Endothelial cell of umbilical vein (primary cell): ENCODE measurements at regions not wholly inside any gene's neighbourhood (a gene's known extent, or its start where the extent isn't known, plus 50 kb on each side); places are given as distances from the start of the nearest gene placed in this dataset.

Source experiments
- CTCF ChIP-seq, 2 donors: IDR thresholded peaks; 1 replicate in 1 of 2; 2 replicates in 1 of 2; pipeline ENCODE4 v1.5.1; 2011; ENCODE audit warnings: low read length in 2 of 2, mild to moderate bottlenecking in 2 of 2, moderate library complexity in 2 of 2, control low read depth in 1 of 2, inconsistent platforms in 1 of 2, low read depth in 1 of 2; ENCODE audit not compliant: insufficient read depth in 1 of 2; ENCODE audit errors: extremely low read depth in 1 of 2
- EZH2 ChIP-seq: IDR thresholded peaks from 2 replicates; pipeline ENCODE4 v1.6.1; 2012; ENCODE audit warnings: borderline replicate concordance, low read depth, mild to moderate bottlenecking, moderate library complexity, low read length, inconsistent platforms; ENCODE audit not compliant: severe bottlenecking
- MYC ChIP-seq: IDR thresholded peaks from one replicate; pipeline ENCODE4 v1.6.1; 2011; ENCODE audit warnings: mild to moderate bottlenecking, low read depth, low read length
- POLR2A ChIP-seq: IDR thresholded peaks from 2 replicates; pipeline ENCODE4 v1.6.1; 2012; ENCODE audit warnings: low read depth, mild to moderate bottlenecking, control low read depth, low read length
- POLR2AphosphoS5 ChIP-seq: IDR thresholded peaks from 2 replicates; pipeline ENCODE4 v1.6.1; 2012; ENCODE audit warnings: low read depth, mild to moderate bottlenecking, control low read depth, low read length, moderate library complexity; ENCODE audit not compliant: insufficient read depth
- TF ChIP-seq, protein P1 (sequence below): IDR thresholded peaks from 2 replicates; pipeline ENCODE4 v1.6.1; 2011; ENCODE audit not compliant: insufficient read depth, insufficient read length

DNA sequence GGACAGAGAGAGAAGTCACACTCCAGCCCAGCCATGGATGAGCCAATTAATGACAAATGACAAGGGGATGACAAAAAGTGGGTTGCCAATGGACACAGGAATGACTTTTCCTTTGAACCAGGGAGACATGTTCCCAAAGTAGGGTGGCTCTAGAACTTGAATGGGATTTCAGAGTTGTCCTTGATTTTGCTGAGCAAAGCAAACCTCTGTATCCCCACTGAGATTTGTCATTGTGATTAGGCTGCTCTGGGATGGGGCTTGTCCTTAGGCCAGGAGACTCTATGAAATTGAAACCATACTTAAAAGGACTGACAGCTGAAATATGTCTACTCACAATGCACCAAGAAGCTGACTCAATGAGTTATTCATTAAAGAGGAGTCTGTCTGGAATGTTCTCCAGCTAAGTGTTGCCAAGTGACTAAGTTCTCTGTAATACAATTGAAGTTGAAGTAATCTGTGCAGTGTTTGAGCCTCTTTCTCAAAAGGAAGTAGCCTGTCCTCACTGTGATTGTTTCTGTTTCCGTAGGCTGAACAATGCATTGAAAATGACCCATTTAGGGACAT lies 69.0 kb upstream of the PCDH9 start:
- TF ChIP-seq POLR2AphosphoS5 (no peak), CTCF (IDR thresholded peaks at IDR 0.05; ENCODE audit: extremely low read depth in 1 of 2, insufficient read depth in 1 of 2, low read depth in 1 of 2, low read length in 2 of 2) (no peak), EZH2 (no peak), POLR2A (no peak), MYC (no peak)
- TF ChIP-seq, protein P1, sequence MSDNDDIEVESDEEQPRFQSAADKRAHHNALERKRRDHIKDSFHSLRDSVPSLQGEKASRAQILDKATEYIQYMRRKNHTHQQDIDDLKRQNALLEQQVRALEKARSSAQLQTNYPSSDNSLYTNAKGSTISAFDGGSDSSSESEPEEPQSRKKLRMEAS, result no peak
